ENCODE measurements at regions not wholly inside any gene's neighbourhood (a gene's known extent, or its start where the extent isn't known, plus 50 kb on each side); places are given as distances from the start of the nearest gene placed in this dataset.

GRCh38 chr3:28949580-28949979, 331.3 kb upstream of the RBMS3 start:
- no peak overlapping the region for H3K27ac Mint-ChIP-seq
- no peaks in the 10 kb centered on the region for H3K36me3 Mint-ChIP-seq
- H3K4me1 Mint-ChIP-seq = peaks cover 1% of the 10 kb centered on the region
- no peak for DNase-seq
- ATAC-seq (ENCODE audit: low read depth) = no peak
- H3K9me3 Mint-ChIP-seq = peaks cover 10% of the 10 kb centered on the region
- H3K4me3 Mint-ChIP-seq = no peak overlapping the region
- POLR2A ChIA-PET = no interaction called here
- peaks cover 1% of the 10 kb centered on the region for H3K27me3 Mint-ChIP-seq

GRCh38 chr3:28950614-28951013, 330.3 kb upstream of the RBMS3 start:
- no peak overlapping the region for H3K4me3 Mint-ChIP-seq
- no peak overlapping the region for H3K27ac Mint-ChIP-seq

GRCh38 chr3:28951772-28952556, 328.9 kb upstream of the RBMS3 start:
- H3K4me3 Mint-ChIP-seq = no peak overlapping the region
- peaks cover 1% of the 10 kb centered on the region for H3K27me3 Mint-ChIP-seq
- DNase-seq = no peak
- POLR2A ChIA-PET = no interaction called here
- H3K9me3 Mint-ChIP-seq = peaks cover 6% of the 10 kb centered on the region
- H3K4me1 Mint-ChIP-seq = no peaks in the 10 kb centered on the region
- H3K27ac Mint-ChIP-seq = no peak overlapping the region
- H3K36me3 Mint-ChIP-seq = no peaks in the 10 kb centered on the region
- ATAC-seq (ENCODE audit: low read depth) = no peak

More at GRCh38 chr3:28950614-28951013, 330.3 kb upstream of the RBMS3 start:
- H3K9me3 Mint-ChIP-seq = peaks cover 9% of the 10 kb centered on the region
- H3K4me1 Mint-ChIP-seq = no peaks in the 10 kb centered on the region
- POLR2A ChIA-PET = no interaction called here
- ATAC-seq (ENCODE audit: low read depth) (no peak), DNase-seq (no peak)
- no peaks in the 10 kb centered on the region for H3K36me3 Mint-ChIP-seq
- H3K27me3 Mint-ChIP-seq = peaks cover 1% of the 10 kb centered on the region

GRCh38 chr3:28958656-28959055, 322.2 kb upstream of the RBMS3 start:
- H3K9me3 Mint-ChIP-seq = peaks cover 4% of the 10 kb centered on the region
- no peak overlapping the region for H3K27ac Mint-ChIP-seq
- DNase-seq (no peak), ATAC-seq (ENCODE audit: low read depth) (no peak)
- no peak overlapping the region for H3K4me3 Mint-ChIP-seq
- H3K36me3 Mint-ChIP-seq = no peaks in the 10 kb centered on the region
- POLR2A ChIA-PET = no interaction called here
- H3K4me1 Mint-ChIP-seq = no peaks in the 10 kb centered on the region
- H3K27me3 Mint-ChIP-seq = no peaks in the 10 kb centered on the region

GRCh38 chr3:28971156-28971555, 309.7 kb upstream of the RBMS3 start:
- DNase-seq = no peak
- POLR2A ChIA-PET = no interaction called here
- no peaks in the 10 kb centered on the region for H3K4me1 Mint-ChIP-seq

GRCh38 chr3:28972921-28973320, 307.9 kb upstream of the RBMS3 start:
- H3K4me1 Mint-ChIP-seq = no peaks in the 10 kb centered on the region
- DNase-seq = no peak
- no peak overlapping the region for H3K27ac Mint-ChIP-seq
- H3K27me3 Mint-ChIP-seq = peaks cover 5% of the 10 kb centered on the region
- POLR2A ChIA-PET = no interaction called here
- H3K4me3 Mint-ChIP-seq = no peak overlapping the region
- peaks cover 2% of the 10 kb centered on the region for H3K36me3 Mint-ChIP-seq
- no peak for ATAC-seq (ENCODE audit: low read depth)
- peaks cover 19% of the 10 kb centered on the region for H3K9me3 Mint-ChIP-seq

More at GRCh38 chr3:28971156-28971555, 309.7 kb upstream of the RBMS3 start:
- H3K36me3 Mint-ChIP-seq = peaks cover 2% of the 10 kb centered on the region
- peaks cover 20% of the 10 kb centered on the region for H3K9me3 Mint-ChIP-seq
- no peak overlapping the region for H3K27ac Mint-ChIP-seq
- ATAC-seq (ENCODE audit: low read depth) = no peak
- peaks cover 5% of the 10 kb centered on the region for H3K27me3 Mint-ChIP-seq
- no peak overlapping the region for H3K4me3 Mint-ChIP-seq

- Mint-ChIP-seq H3K27me3 (peaks cover 5% of the 10 kb centered on the region), H3K9me3 (peaks cover 18% of the 10 kb centered on the region), H3K4me1 (no peaks in the 10 kb centered on the region), H3K27ac (no peak overlapping the region), H3K4me3 (no peak overlapping the region), H3K36me3 (peaks cover 2% of the 10 kb centered on the region)
- POLR2A ChIA-PET = no interaction called here
- ATAC-seq (ENCODE audit: low read depth) = no peak
- DNase-seq = no peak
Measured at GRCh38 chr3:28973609-28974008, 307.3 kb upstream of the RBMS3 start.

- Mint-ChIP-seq H3K27ac (no peak overlapping the region), H3K4me1 (no peaks in the 10 kb centered on the region), H3K4me3 (no peak overlapping the region), H3K36me3 (peaks cover 2% of the 10 kb centered on the region), H3K9me3 (peaks cover 3% of the 10 kb centered on the region), H3K27me3 (peaks cover 5% of the 10 kb centered on the region)
- POLR2A ChIA-PET = no interaction called here
- DNase-seq = no peak
- no peak for ATAC-seq (ENCODE audit: low read depth)
Measured at GRCh38 chr3:28978092-28978491, 302.8 kb upstream of the RBMS3 start.

GRCh38 chr3:28980131-28980530, 300.7 kb upstream of the RBMS3 start:
- Mint-ChIP-seq H3K4me1 (no peaks in the 10 kb centered on the region), H3K9me3 (peaks cover 1% of the 10 kb centered on the region), H3K4me3 (no peak overlapping the region), H3K27ac (no peak overlapping the region), H3K27me3 (peaks cover 5% of the 10 kb centered on the region), H3K36me3 (peaks cover 2% of the 10 kb centered on the region)
- POLR2A ChIA-PET = no interaction called here
- no peak for ATAC-seq (ENCODE audit: low read depth)
- no peak for DNase-seq

- Mint-ChIP-seq H3K9me3 (peaks cover 1% of the 10 kb centered on the region), H3K4me3 (no peak overlapping the region), H3K27ac (no peak overlapping the region), H3K4me1 (no peaks in the 10 kb centered on the region), H3K27me3 (peaks cover 5% of the 10 kb centered on the region), H3K36me3 (peaks cover 2% of the 10 kb centered on the region)
- ATAC-seq (ENCODE audit: low read depth) (no peak), DNase-seq (no peak)
- POLR2A ChIA-PET = no interaction called here
Measured at GRCh38 chr3:28980631-28981030, 300.2 kb upstream of the RBMS3 start.

- H3K9me3 Mint-ChIP-seq = no peaks in the 10 kb centered on the region
- no peak for ATAC-seq (ENCODE audit: low read depth)
- H3K4me3 Mint-ChIP-seq = no peak overlapping the region
- H3K27me3 Mint-ChIP-seq = no peaks in the 10 kb centered on the region
- H3K4me1 Mint-ChIP-seq = no peaks in the 10 kb centered on the region
- DNase-seq = no peak
- no peak overlapping the region for H3K27ac Mint-ChIP-seq
- no peaks in the 10 kb centered on the region for H3K36me3 Mint-ChIP-seq
- POLR2A ChIA-PET = no interaction called here
Measured at GRCh38 chr3:28982906-28983305, 298.0 kb upstream of the RBMS3 start.

- ATAC-seq (ENCODE audit: low read depth) (no peak), DNase-seq (no peak)
- no peak overlapping the region for H3K27ac Mint-ChIP-seq
- H3K4me1 Mint-ChIP-seq = peaks cover 5% of the 10 kb centered on the region
- no peaks in the 10 kb centered on the region for H3K27me3 Mint-ChIP-seq
- H3K36me3 Mint-ChIP-seq = no peaks in the 10 kb centered on the region
- POLR2A ChIA-PET = no interaction called here
- H3K4me3 Mint-ChIP-seq = no peak overlapping the region
- H3K9me3 Mint-ChIP-seq = no peaks in the 10 kb centered on the region
Measured at GRCh38 chr3:28986922-28987321, 293.9 kb upstream of the RBMS3 start.

GRCh38 chr3:28989646-28990089, 291.2 kb upstream of the RBMS3 start:
- ATAC-seq (ENCODE audit: low read depth) = no peak
- H3K36me3 Mint-ChIP-seq = no peaks in the 10 kb centered on the region
- DNase-seq = no peak

GRCh38 chr3:28994161-28994905, 286.5 kb upstream of the RBMS3 start:
- POLR2A ChIA-PET = no interaction called here
- ATAC-seq (ENCODE audit: low read depth) (no peak), DNase-seq (no peak)
- peaks cover 5% of the 10 kb centered on the region for H3K4me1 Mint-ChIP-seq
- H3K9me3 Mint-ChIP-seq = peaks cover 7% of the 10 kb centered on the region
- no peak overlapping the region for H3K4me3 Mint-ChIP-seq
- H3K27me3 Mint-ChIP-seq = no peaks in the 10 kb centered on the region
- H3K27ac Mint-ChIP-seq = no peak overlapping the region
- H3K36me3 Mint-ChIP-seq = no peaks in the 10 kb centered on the region

More at GRCh38 chr3:28989646-28990089, 291.2 kb upstream of the RBMS3 start:
- Mint-ChIP-seq H3K27ac (no peak overlapping the region), H3K9me3 (peaks cover 1% of the 10 kb centered on the region), H3K4me1 (peaks cover 5% of the 10 kb centered on the region), H3K4me3 (no peak overlapping the region), H3K27me3 (no peaks in the 10 kb centered on the region)
- POLR2A ChIA-PET = no interaction called here
